ENCODE measurements at regions not wholly inside any gene's neighbourhood (a gene's known extent, or its start where the extent isn't known, plus 50 kb on each side); places are given as distances from the start of the nearest gene placed in this dataset.

GRCh38 chr18:68548904-68549870 is 165.7 kb downstream of the TMX3 start:
- TF ChIP-seq USF1 (IDR thresholded peaks at IDR 0.05) (no peak), REST (IDR thresholded peaks at IDR 0.05; ENCODE audit: low read depth) (no peak), MAX (IDR thresholded peaks at IDR 0.05) (no peak)

All from Ishikawa (cell line).